Testis (tissue), 2 donors: ENCODE measurements at regions not wholly inside any gene's neighbourhood (a gene's known extent, or its start where the extent isn't known, plus 50 kb on each side); places are given as distances from the start of the nearest gene placed in this dataset.

Experiments
- DNase-seq: peaks from one replicate; pipeline ENCODE4 v3.0.0-alpha.2; 2019
- H3K27ac ChIP-seq, 2 donors: fragments of 200-600 bp; sonication (generic); one replicate each; pipeline ENCODE4 v1.5.1; 2019
- H3K27me3 ChIP-seq: fragments of 200-600 bp; sonication (generic); one replicate; pipeline ENCODE4 v1.5.1; 2019
- H3K36me3 ChIP-seq: fragments of 200-600 bp; sonication (generic); one replicate; pipeline ENCODE4 v1.5.1; 2017; ENCODE audit warnings: low read depth; ENCODE audit errors: missing control alignments
- H3K4me1 ChIP-seq: fragments of 200-600 bp; sonication (generic); one replicate; pipeline ENCODE4 v1.5.1; 2019
- H3K4me3 ChIP-seq, 2 donors: fragments of 200-600 bp; sonication (generic); one replicate each; pipeline ENCODE4 v1.5.1; 2017 to 2019
- H3K9me3 ChIP-seq: fragments of 200-600 bp; sonication (generic); one replicate; pipeline ENCODE4 v1.5.1; 2017
- POLR2A ChIP-seq: fragments of 450-650 bp; IDR thresholded peaks from one replicate; pipeline ENCODE4 v1.6.1; 2017; ENCODE audit warnings: antibody characterized with exemption, mild to moderate bottlenecking, moderate library complexity
- WGBS, 2 donors: methylation state at CpG; one replicate each; pipeline ENCODE4 v1.1.5; 2018; 5-methylcytosine and 5-hydroxymethylcytosine counted together
- intact Hi-C: fragments of 100-400 bp; cut with DNase I; formaldehyde crosslinking; loops from one replicate; pipeline ENCODE4 v1.15.1; 2023; ENCODE audit warnings: low total_unique reads
- TF ChIP-seq, protein P1 (sequence below), 3 experiments: fragments of 450-650 bp in 2 of 3; fragments of 200-600 bp in 1 of 3; sonication (generic) in 1 of 3; IDR thresholded peaks; one replicate each; pipeline ENCODE4 v1.5.1; 2016 to 2019; ENCODE audit warnings: antibody characterized with exemption in 3 of 3, mild to moderate bottlenecking in 2 of 3, moderate library complexity in 1 of 3

DNA sequence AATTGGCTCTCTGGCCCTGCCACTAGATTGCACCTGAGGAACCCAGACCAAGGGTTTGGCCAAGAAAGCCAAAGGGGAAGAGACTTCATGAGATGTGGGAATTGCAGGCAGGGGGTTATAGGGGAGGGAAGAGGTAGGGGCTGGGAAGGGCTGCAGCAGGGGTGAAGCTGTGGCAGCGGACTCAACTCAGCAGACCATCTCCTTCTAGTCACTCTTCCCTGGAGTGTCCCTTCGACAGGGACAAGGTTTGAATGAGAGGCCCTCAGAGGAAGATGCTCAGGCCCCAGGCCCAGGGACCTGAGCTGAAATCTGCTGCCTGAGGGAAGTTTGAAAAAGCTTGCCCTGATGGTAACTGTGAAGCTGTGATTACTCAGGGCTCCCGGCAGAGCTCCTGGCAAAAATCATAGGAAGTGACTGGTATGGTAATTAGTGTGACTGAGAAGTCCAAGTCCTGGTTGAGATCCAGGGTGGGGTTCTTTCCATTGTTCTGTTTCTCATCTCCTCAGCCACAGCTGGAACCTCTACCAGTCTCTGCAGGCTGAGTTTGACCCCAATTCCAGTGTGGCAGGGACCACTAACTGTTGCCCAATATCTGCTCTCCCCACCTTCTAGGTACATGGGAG, 300.9 kb downstream of the CYP26B1 start:
- TF ChIP-seq, protein P1, sequence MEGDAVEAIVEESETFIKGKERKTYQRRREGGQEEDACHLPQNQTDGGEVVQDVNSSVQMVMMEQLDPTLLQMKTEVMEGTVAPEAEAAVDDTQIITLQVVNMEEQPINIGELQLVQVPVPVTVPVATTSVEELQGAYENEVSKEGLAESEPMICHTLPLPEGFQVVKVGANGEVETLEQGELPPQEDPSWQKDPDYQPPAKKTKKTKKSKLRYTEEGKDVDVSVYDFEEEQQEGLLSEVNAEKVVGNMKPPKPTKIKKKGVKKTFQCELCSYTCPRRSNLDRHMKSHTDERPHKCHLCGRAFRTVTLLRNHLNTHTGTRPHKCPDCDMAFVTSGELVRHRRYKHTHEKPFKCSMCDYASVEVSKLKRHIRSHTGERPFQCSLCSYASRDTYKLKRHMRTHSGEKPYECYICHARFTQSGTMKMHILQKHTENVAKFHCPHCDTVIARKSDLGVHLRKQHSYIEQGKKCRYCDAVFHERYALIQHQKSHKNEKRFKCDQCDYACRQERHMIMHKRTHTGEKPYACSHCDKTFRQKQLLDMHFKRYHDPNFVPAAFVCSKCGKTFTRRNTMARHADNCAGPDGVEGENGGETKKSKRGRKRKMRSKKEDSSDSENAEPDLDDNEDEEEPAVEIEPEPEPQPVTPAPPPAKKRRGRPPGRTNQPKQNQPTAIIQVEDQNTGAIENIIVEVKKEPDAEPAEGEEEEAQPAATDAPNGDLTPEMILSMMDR (IDR thresholded peaks at IDR 0.05): no peak
- DNase-seq: no peak
- H3K36me3 ChIP-seq: no peaks in the 10 kb centered on the region
- no peaks in the 10 kb centered on the region for H3K9me3 ChIP-seq
- no peaks in the 10 kb centered on the region for H3K27me3 ChIP-seq
- no peak overlapping the region for H3K4me3 ChIP-seq
- intact Hi-C loops: no loop called here
- WGBS, 2 donors: 64 to 85% methylated on average over 3 of the region's 3 CpGs
- H3K27ac ChIP-seq: no peak overlapping the region
- peaks cover 19% of the 10 kb centered on the region for H3K4me1 ChIP-seq

DNA sequence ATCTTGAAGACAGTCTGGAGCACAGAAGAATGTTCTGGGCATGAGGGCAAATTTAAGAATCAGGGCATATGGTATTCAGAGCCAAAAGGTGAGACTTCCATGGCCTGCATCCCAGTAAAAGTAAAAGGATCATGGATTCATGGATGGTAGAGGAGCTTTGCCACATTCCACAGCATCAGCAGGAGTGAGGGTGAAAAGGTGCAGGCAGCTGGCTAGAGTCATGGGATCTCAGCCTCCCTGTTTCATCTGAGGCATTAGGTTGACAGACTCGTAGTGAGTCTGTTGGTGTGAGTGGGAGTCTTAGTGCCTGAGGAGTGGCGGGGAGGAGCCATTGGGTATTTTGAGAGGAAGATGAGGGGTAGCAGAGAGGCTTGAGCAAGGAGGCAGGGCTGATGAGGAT, 301.6 kb downstream of the CYP26B1 start:
- no peaks in the 10 kb centered on the region for H3K36me3 ChIP-seq
- peaks cover 11% of the 10 kb centered on the region for H3K4me1 ChIP-seq
- no peaks in the 10 kb centered on the region for H3K27me3 ChIP-seq
- intact Hi-C loops: no loop called here
- H3K27ac ChIP-seq: no peak overlapping the region
- no peak for DNase-seq
- no peaks in the 10 kb centered on the region for H3K9me3 ChIP-seq
- no peak overlapping the region for H3K4me3 ChIP-seq
- TF ChIP-seq, protein P1 (IDR thresholded peaks at IDR 0.05): no peak
- no peak for TF ChIP-seq POLR2A
- 89 to 91% methylated on average over 2 of the region's 2 CpGs for WGBS, 2 donors

DNA sequence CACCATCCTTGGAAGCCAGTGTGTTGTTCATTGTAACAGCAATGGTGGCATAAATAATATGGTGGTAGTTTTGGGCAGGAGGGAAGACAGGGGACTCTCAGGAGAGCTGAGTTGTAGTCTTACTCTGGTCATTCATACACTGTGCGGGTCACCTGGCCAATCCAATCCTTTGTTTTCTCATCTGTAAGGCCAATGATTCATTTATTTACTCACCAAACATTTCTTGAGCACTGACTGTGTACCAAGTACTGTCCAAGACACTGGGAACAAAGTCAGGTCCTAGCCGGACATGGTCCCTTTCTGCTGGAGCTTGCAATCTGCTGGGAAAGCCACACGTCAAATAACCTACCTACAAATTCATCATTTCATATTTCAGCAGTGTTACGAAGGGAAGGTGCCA, 302.7 kb downstream of the CYP26B1 start:
- intact Hi-C loops: no loop called here
- no peaks in the 10 kb centered on the region for H3K36me3 ChIP-seq
- no peak for TF ChIP-seq POLR2A
- TF ChIP-seq, protein P1 (IDR thresholded peaks at IDR 0.05): no peak
- no peak overlapping the region for H3K4me3 ChIP-seq
- no peak for DNase-seq
- 94 to 97% methylated on average over 4 of the region's 4 CpGs for WGBS, 2 donors
- no peaks in the 10 kb centered on the region for H3K9me3 ChIP-seq
- H3K27ac ChIP-seq: no peak overlapping the region
- peaks cover 4% of the 10 kb centered on the region for H3K4me1 ChIP-seq
- H3K27me3 ChIP-seq: no peaks in the 10 kb centered on the region

DNA sequence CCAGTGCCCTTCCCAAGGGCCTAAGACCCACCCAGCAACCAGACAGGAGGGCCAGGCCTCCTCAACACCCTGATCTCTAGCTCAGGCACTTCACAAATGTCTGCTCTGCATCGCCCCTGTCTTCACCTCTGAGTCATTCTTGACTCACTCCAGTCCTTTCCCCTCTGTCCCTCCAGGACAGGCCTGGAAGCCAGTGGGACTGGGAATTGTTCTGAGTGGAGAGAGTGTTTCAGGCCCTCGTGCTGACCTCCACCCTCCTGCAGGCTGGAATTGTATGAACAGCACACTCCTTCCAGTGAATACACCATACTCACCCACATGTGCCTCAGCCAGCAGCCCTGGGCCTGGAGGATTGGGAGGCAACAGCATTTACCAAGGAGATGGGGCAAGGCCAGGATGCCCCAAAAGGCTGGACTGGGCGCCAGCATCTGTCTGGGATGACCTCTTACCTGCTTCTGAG, 304.2 kb downstream of the CYP26B1 start:
- Histone ChIP-seq H3K27me3 (no peaks in the 10 kb centered on the region), H3K4me1 (no peaks in the 10 kb centered on the region), H3K27ac (no peak overlapping the region), H3K4me3 (no peak overlapping the region), H3K9me3 (no peaks in the 10 kb centered on the region), H3K36me3 (no peaks in the 10 kb centered on the region)
- DNase-seq: no peak
- WGBS, 2 donors: 74 to 81% methylated on average over 3 of the region's 3 CpGs
- intact Hi-C loops: no loop called here
- no peak for TF ChIP-seq POLR2A
- TF ChIP-seq, protein P1 (IDR thresholded peaks at IDR 0.05): no peak

DNA sequence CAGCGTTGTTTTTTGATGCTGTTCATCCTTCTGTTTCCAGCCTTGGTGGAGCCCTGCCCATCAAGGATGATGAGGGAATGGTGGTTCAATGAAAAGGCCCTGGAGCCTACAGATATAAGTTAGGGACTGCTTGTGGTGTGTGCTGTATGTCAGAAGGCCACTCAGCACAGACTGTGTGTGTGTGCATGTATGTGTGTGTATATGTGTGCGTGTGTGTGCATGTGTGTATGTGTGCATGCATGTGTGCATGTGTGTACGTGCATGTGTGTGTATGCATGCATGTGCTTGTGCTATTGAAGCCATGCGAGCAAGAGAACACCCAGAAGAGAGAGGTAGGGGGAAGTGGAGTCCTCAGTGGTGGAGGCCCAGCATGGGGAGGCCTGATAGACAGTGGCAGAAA, 304.9 kb downstream of the CYP26B1 start:
- WGBS, 2 donors: 95 to 100% methylated on average over 4 of the region's 4 CpGs
- Histone ChIP-seq H3K27ac (no peak overlapping the region), H3K9me3 (no peaks in the 10 kb centered on the region), H3K4me1 (no peaks in the 10 kb centered on the region), H3K4me3 (no peak overlapping the region), H3K27me3 (no peaks in the 10 kb centered on the region), H3K36me3 (no peaks in the 10 kb centered on the region)
- intact Hi-C loops: no loop called here
- DNase-seq: no peak
- TF ChIP-seq, protein P1 (IDR thresholded peaks at IDR 0.05): no peak
